GM13976 (cell line): ENCODE measurements at regions not wholly inside any gene's neighbourhood (a gene's known extent, or its start where the extent isn't known, plus 50 kb on each side); places are given as distances from the start of the nearest gene placed in this dataset.

Experiments
- DNase-seq: peaks from one replicate; pipeline ENCODE4 v3.0.0; 2012; ENCODE audit warnings: low spot score
- in situ Hi-C: fragments of 300-500 bp; cut with MboI; formaldehyde crosslinking; loops from one replicate; pipeline ENCODE4 v1.12.0; 2022; ENCODE audit warnings: low sequenced_read_pairs, mixed read lengths, inconsistent platforms; ENCODE audit not compliant: unreplicated experiment
- TF ChIP-seq, protein P1 (sequence below): IDR thresholded peaks from 2 replicates; pipeline ENCODE4 v1.5.1; 2012; ENCODE audit warnings: borderline replicate concordance, mild to moderate bottlenecking; ENCODE audit not compliant: insufficient read depth; ENCODE audit errors: extremely low read depth, missing control alignments, control extremely low read depth

DNA sequence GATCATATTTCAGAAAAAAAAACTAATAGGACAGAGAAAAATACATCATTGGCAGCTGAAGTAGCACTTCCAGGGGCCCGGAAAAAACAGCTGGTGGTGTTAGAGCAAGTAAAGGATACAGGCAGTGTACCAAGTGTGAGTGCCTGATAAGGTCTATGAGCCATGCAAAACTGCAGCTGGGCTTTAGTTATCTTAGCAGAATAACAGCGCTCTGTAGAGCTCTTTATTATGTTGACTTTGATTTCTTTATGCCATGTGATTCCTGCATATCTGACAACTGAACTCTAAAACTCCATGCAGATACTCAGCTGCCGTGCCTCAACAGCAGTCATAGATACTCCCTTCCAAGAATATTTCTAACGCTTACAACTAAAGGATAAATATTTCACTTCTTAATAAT, 119.5 kb downstream of the CAAP1 start:
- DNase-seq: no peak
- in situ Hi-C loops: no loop called here
- TF ChIP-seq, protein P1, sequence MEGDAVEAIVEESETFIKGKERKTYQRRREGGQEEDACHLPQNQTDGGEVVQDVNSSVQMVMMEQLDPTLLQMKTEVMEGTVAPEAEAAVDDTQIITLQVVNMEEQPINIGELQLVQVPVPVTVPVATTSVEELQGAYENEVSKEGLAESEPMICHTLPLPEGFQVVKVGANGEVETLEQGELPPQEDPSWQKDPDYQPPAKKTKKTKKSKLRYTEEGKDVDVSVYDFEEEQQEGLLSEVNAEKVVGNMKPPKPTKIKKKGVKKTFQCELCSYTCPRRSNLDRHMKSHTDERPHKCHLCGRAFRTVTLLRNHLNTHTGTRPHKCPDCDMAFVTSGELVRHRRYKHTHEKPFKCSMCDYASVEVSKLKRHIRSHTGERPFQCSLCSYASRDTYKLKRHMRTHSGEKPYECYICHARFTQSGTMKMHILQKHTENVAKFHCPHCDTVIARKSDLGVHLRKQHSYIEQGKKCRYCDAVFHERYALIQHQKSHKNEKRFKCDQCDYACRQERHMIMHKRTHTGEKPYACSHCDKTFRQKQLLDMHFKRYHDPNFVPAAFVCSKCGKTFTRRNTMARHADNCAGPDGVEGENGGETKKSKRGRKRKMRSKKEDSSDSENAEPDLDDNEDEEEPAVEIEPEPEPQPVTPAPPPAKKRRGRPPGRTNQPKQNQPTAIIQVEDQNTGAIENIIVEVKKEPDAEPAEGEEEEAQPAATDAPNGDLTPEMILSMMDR: no peak

DNA sequence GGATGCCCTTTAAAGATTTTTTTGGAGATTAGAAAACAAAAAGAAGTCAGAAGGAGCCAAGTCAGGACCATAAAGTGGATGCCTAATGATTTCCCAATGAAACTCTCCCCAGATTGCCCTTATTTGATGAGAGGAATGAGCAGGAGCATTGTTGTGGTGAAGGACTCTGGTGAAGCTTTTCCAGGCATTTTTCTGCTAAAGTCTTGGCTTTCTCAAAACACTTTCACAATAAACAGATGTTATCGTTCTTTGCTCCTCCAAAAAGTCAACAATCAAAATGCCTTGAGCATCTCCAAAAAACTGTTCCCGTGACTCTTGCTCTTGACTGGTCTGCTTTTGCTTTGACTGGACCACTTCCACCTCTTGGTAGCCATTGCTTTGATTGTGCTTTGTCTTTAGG, 121.8 kb downstream of the CAAP1 start:
- no peak for DNase-seq
- in situ Hi-C loops: no loop called here
- TF ChIP-seq, protein P1: no peak

DNA sequence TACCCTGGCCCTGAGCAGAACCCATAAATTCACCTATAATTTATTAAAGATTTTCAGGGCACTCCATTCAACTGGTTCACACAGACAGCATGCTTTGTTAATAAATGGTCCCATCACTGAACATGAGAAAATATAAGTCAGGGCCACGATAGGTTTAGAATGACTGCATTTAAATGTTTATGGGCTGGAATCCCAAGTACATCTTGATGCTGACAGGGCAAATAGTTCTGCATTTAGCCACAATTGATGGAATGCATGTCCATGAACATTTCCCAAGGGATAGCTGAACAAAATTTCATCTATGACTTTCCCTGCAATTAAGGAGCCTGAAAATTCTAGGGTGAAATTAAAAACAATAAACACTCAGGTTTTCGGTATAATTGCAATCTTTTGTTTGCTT, 124.5 kb downstream of the CAAP1 start:
- TF ChIP-seq, protein P1: no peak
- in situ Hi-C loops: no loop called here
- DNase-seq: no peak

DNA sequence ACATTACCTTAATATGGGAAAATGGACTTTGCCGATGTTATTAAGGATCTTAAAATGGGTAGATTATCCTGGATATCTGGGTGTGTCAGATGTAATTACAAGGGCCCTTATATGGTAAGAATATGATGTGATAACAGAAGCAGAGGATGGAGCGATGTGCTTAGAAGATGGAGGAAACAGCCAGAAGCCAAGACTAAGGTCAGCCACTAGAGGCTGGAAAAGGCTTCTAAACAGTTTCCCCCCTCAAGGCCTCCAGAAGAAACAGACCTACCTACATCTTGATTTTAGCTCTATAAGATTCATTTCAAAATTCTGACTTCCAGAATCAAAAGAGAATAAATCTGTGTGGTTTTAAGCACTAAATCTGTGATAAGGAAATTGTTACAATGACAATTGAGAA, 131.9 kb downstream of the CAAP1 start:
- DNase-seq: no peak
- in situ Hi-C loops: no loop called here
- TF ChIP-seq, protein P1: no peak

DNA sequence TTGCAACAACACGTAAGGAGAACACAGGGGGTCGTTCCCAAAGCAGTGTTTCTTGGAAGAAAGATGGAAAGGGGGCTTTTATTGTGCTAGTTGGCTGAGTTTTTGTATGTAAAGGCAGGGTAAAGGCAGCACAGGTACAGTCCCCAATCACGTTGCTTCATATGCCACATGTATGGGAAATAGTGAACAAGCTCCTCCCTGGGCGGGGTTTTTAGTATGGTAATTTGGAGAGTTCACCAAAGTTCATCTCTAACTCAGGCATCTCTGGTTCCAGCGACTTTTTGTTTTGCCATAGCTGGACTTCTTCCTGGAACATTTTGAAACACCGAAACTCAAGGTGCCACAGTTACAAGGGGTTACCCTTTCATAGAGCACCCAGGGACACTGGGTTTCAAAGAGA, 133.9 kb downstream of the CAAP1 start:
- in situ Hi-C loops: no loop called here
- DNase-seq: no peak
- TF ChIP-seq, protein P1: no peak

DNA sequence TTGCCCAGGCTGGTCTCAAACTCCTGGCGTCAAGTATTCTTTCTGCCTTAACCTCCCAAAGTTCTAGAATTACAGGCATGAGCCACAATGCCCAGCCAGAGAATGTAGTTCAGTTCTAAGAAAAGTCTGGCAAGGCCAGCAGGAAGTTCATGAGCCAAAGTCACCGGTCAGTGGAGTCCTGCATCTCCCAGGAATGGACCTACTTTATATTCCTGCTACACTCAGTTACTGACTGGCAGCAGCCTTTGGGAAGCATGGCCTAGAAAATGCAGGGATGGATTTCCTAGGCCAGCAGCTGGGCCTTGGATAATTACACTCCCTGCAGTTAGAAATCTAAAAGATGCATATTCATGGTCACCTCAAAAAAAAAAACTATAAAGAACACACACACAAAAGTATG, 135.7 kb downstream of the CAAP1 start:
- in situ Hi-C loops: no loop called here
- DNase-seq: no peak
- TF ChIP-seq, protein P1: no peak

DNA sequence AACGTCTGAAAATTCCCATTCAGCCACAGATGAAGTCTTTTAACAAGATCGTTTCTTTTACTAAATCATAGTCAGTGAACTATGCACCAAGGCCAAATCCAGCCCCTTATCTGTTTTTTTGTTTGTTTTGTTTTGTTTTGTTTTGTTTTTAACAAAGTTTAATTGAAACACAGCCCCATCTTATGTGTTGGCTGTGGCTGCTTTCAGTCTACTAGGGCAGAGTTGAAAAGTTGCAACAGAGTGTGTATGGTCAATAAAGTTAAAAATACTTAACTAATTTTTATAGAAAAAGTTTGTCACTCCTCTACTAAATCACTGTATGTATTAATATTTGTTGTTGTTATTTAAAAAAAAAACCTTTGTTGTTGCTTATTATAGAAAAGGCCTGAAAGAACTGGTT, 137.1 kb downstream of the CAAP1 start:
- in situ Hi-C loops: no loop called here
- DNase-seq: no peak
- TF ChIP-seq, protein P1: no peak
